ENCODE measurements at regions not wholly inside any gene's neighbourhood (a gene's known extent, or its start where the extent isn't known, plus 50 kb on each side); places are given as distances from the start of the nearest gene placed in this dataset.

- no peak for DNase-seq (ENCODE audit: low read depth, low spot score)
- ChIA-PET POLR2A (no interaction called here), CTCF (interaction anchor here (1.0 kb wide), 1 partner anchor 113 kb away, joined by 3 read pairs; no protein-coding TSS in a partner anchor)
- Histone ChIP-seq H3K27ac (ENCODE audit: insufficient read depth, low read depth, low read length) (no peak overlapping the region), H3K9me1 (replicated peaks; ENCODE audit: control insufficient read depth, extremely low read depth, insufficient read depth, low read length) (no peaks in the 10 kb centered on the region), H3K27me3 (ENCODE audit: control insufficient read depth in 2 of 2, insufficient read depth in 2 of 2, low read length in 2 of 2) (no peaks in the 10 kb centered on the region), H2AFZ (ENCODE audit: low read depth, low read length) (no peak overlapping the region), H3K4me1 (ENCODE audit: control insufficient read depth, extremely low read depth, insufficient read depth, low read length) (no peaks in the 10 kb centered on the region), H3K4me3 (replicated peaks in 1 of 3; ENCODE audit: insufficient read depth in 1 of 3, low read depth in 1 of 3, low read length in 3 of 3) (no peak overlapping the region), H3K9me3 (replicated peaks; ENCODE audit: control insufficient read depth, insufficient read depth, low read length) (no peaks in the 10 kb centered on the region), H3K4me2 (ENCODE audit: insufficient read depth, low read length) (no peak overlapping the region), H3K79me2 (ENCODE audit: control insufficient read depth, insufficient read depth, low read length) (no peaks in the 10 kb centered on the region), H3K36me3 (ENCODE audit: control insufficient read depth in 2 of 2, extremely low read depth in 1 of 2, insufficient read depth in 2 of 2, low read length in 2 of 2) (no peaks in the 10 kb centered on the region), H3K9ac (replicated peaks; ENCODE audit: extremely low read depth, insufficient read depth, low read length) (no peak overlapping the region), H4K20me1 (replicated peaks; ENCODE audit: control insufficient read depth, extremely low read depth, insufficient read depth, low read length) (no peaks in the 10 kb centered on the region)
- dilution Hi-C loops (cut with MboI; ENCODE audit: extremely low pct_ligation_motif_present, low sequenced_read_pairs), result no loop called here
- TF ChIP-seq JUN (IDR thresholded peaks at IDR 0.05; ENCODE audit: borderline replicate concordance, insufficient read depth, insufficient read length, low read depth) (no peak), MAX (IDR thresholded peaks at IDR 0.05; ENCODE audit: insufficient read depth, insufficient read length) (no peak), FOS (IDR thresholded peaks at IDR 0.05; ENCODE audit: borderline replicate concordance, insufficient read depth, low read length) (no peak), GATA2 (IDR thresholded peaks at IDR 0.05; ENCODE audit: insufficient read depth, insufficient read length, low read depth, low read length) (no peak), EZH2 (IDR thresholded peaks at IDR 0.05; ENCODE audit: borderline replicate concordance, low read depth, low read length, severe bottlenecking) (no peak), POLR2A (IDR thresholded peaks at IDR 0.05; ENCODE audit: low read depth, low read length) (no peak), POLR2AphosphoS5 (IDR thresholded peaks at IDR 0.05; ENCODE audit: insufficient read depth, low read depth, low read length) (no peak), MYC (IDR thresholded peaks at IDR 0.05; ENCODE audit: low read depth, low read length) (no peak)
- TF ChIP-seq, protein P1, sequence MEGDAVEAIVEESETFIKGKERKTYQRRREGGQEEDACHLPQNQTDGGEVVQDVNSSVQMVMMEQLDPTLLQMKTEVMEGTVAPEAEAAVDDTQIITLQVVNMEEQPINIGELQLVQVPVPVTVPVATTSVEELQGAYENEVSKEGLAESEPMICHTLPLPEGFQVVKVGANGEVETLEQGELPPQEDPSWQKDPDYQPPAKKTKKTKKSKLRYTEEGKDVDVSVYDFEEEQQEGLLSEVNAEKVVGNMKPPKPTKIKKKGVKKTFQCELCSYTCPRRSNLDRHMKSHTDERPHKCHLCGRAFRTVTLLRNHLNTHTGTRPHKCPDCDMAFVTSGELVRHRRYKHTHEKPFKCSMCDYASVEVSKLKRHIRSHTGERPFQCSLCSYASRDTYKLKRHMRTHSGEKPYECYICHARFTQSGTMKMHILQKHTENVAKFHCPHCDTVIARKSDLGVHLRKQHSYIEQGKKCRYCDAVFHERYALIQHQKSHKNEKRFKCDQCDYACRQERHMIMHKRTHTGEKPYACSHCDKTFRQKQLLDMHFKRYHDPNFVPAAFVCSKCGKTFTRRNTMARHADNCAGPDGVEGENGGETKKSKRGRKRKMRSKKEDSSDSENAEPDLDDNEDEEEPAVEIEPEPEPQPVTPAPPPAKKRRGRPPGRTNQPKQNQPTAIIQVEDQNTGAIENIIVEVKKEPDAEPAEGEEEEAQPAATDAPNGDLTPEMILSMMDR (IDR thresholded peaks at IDR 0.05; ENCODE audit: extremely low read depth in 1 of 2, insufficient read depth in 1 of 2, low read depth in 1 of 2, low read length in 2 of 2), result no peak
- intact Hi-C loops (cut with micrococcal nuclease), result no loop called here
- BruUV-seq (replicated peaks), result no TSS peak
- FAIRE-seq, result no peak
These were observed 515.7 kb downstream of the PSAT1 start for GRCh38 chr9:78812665-78813064.
